ENCODE measurements at regions not wholly inside any gene's neighbourhood (a gene's known extent, or its start where the extent isn't known, plus 50 kb on each side); places are given as distances from the start of the nearest gene placed in this dataset.
A peak's percentile ranks its signal among the peaks of the same experiment; 100 is the strongest.

DNA sequence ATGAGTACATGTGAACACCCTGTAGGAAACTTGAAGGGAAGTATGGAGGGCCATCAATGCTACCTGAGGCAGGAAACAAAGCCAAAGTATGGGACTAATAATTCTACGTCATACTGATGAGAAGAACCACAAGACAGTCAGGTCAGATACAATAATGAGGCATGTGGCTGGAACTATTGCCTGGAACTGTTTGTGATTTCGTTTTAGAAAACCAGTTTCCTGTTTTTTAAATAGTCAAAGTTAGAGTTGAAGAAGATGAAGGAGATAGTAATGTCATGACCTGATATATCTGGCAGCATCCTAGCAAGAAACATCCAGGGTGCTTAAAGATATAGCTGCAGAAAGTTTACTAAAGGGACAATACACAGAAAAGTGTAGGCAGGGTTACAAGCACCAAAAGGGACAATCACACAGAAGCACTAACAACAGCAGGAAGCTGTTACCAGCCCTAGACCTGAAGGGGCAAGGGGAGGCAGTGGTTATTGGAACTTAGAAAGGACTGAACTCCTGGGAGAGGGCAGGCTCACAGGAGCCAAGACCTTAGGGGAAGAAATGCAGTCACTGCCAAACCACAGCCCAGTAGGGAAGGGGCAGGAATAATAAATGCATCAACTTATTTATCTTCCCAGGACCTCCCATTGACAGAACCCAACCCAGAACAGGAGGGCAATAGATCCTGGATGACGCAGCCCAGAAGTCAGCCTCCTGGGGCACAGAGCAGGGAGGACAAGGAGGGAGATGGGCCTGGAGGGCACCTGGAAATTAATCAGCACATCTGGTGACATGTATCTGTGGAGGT is 302.1 kb upstream of the STT3B start:
- Histone ChIP-seq H3K4me2 (ENCODE audit: control insufficient read depth, extremely low read depth, insufficient read depth, low read depth, low read length) (no peak overlapping the region), H3K27ac (ENCODE audit: control insufficient read depth, insufficient read depth, low read length) (no peak overlapping the region), H3K9me1 (ENCODE audit: control insufficient read depth, extremely low read depth, insufficient read depth, low read length) (no peaks in the 10 kb centered on the region), H2AFZ (ENCODE audit: control insufficient read depth, low read length) (no peak overlapping the region), H3K27me3 (ENCODE audit: control insufficient read depth, extremely low read depth, insufficient read depth, low read length) (no peaks in the 10 kb centered on the region), H4K20me1 (ENCODE audit: control insufficient read depth, extremely low read depth, insufficient read depth, low read length) (no peaks in the 10 kb centered on the region), H3K4me1 (ENCODE audit: control insufficient read depth, extremely low read depth, insufficient read depth, low read length) (peaks cover 22% of the 10 kb centered on the region), H3K4me3 (ENCODE audit: control insufficient read depth in 2 of 3, extremely low read depth in 1 of 3, insufficient read depth in 2 of 3, low read depth in 1 of 3, low read length in 3 of 3) (no peak overlapping the region), H3K9me3 (ENCODE audit: control insufficient read depth, low read depth, low read length) (no peaks in the 10 kb centered on the region), H3K79me2 (ENCODE audit: control insufficient read depth, insufficient read depth, low read length) (no peaks in the 10 kb centered on the region), H3K9ac (ENCODE audit: control insufficient read depth, extremely low read depth, insufficient read depth, low read length) (no peak overlapping the region), H3K36me3 (ENCODE audit: control insufficient read depth in 2 of 2, extremely low read depth in 1 of 2, insufficient read depth in 2 of 2, low read length in 2 of 2) (no peaks in the 10 kb centered on the region)
- dilution Hi-C loops (cut with MboI; ENCODE audit: extremely low pct_ligation_motif_present, low sequenced_read_pairs) = no loop called here
- DNase-seq (ENCODE audit: low read depth, low spot score) (no peak), FAIRE-seq (no peak)
- no peak for TF ChIP-seq EZH2 (IDR thresholded peaks at IDR 0.05; ENCODE audit: low read length)
- TF ChIP-seq, protein P1, sequence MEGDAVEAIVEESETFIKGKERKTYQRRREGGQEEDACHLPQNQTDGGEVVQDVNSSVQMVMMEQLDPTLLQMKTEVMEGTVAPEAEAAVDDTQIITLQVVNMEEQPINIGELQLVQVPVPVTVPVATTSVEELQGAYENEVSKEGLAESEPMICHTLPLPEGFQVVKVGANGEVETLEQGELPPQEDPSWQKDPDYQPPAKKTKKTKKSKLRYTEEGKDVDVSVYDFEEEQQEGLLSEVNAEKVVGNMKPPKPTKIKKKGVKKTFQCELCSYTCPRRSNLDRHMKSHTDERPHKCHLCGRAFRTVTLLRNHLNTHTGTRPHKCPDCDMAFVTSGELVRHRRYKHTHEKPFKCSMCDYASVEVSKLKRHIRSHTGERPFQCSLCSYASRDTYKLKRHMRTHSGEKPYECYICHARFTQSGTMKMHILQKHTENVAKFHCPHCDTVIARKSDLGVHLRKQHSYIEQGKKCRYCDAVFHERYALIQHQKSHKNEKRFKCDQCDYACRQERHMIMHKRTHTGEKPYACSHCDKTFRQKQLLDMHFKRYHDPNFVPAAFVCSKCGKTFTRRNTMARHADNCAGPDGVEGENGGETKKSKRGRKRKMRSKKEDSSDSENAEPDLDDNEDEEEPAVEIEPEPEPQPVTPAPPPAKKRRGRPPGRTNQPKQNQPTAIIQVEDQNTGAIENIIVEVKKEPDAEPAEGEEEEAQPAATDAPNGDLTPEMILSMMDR (optimal IDR thresholded peaks at IDR 0.05 in 1 of 3, IDR thresholded peaks at IDR 0.05 in 1 of 3, conservative IDR thresholded peaks at IDR 0.05 in 1 of 3; ENCODE audit: extremely low read depth in 1 of 3, insufficient read depth in 2 of 3, low read length in 3 of 3) = no peak

DNA sequence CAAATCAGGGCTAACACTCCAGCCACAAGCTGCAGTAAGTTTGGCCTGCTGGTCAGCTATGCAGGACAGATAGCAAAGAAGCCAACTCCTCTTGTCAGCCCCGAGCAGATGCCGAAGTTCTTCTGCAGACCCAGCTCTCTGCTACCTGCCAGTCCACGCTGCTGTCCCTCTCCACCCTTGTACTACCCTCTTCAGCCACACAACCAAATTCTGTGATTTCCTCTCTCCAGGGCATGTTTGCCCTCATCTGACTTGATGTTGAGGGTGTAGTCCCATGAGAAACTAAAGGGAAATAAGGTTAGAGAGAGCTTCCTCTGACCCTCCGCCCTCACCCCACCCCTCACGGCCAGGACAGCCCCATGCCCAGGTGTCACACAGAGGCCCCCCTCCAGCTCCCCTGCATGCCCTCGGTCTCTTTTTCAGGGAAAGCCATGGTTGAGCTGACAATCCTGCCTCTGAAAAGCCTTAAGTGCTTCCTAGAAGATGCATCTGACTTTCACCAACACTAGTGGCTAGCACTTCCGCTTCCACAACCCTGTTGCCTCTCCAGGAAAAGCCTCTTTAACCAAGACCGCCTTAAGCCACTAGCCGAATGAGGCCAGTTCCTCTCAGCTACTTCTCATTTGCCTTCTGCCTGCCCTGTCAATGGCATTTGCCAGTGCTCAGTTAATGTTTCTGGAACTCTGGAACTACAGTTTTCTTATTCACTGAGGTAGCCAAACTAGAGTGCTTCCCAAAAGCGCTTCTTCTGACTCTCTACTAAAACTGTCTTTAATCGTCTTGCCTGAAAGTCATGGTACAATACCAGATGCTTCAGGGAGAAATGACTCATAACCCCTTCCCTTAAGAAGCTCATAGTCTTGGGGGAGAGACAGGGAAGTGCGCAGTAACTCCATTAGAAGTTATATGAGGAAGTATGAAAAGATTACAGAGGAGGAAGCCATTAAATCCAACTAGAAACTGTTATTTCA is 300.4 kb upstream of the STT3B start:
- dilution Hi-C loops (cut with MboI; ENCODE audit: extremely low pct_ligation_motif_present, low sequenced_read_pairs) = no loop called here
- TF ChIP-seq, protein P1 (optimal IDR thresholded peaks at IDR 0.05 in 1 of 3, IDR thresholded peaks at IDR 0.05 in 1 of 3, conservative IDR thresholded peaks at IDR 0.05 in 1 of 3; ENCODE audit: extremely low read depth in 1 of 3, insufficient read depth in 2 of 3, low read length in 3 of 3) = no peak
- no peak for TF ChIP-seq EZH2 (IDR thresholded peaks at IDR 0.05; ENCODE audit: low read length)
- Histone ChIP-seq H3K9ac (ENCODE audit: control insufficient read depth, extremely low read depth, insufficient read depth, low read length) (no peak overlapping the region), H3K36me3 (ENCODE audit: control insufficient read depth in 2 of 2, extremely low read depth in 1 of 2, insufficient read depth in 2 of 2, low read length in 2 of 2) (no peaks in the 10 kb centered on the region), H4K20me1 (ENCODE audit: control insufficient read depth, extremely low read depth, insufficient read depth, low read length) (no peaks in the 10 kb centered on the region), H3K4me3 (ENCODE audit: control insufficient read depth in 2 of 3, extremely low read depth in 1 of 3, insufficient read depth in 2 of 3, low read depth in 1 of 3, low read length in 3 of 3) (no peak overlapping the region), H3K27ac (ENCODE audit: control insufficient read depth, insufficient read depth, low read length) (no peak overlapping the region), H3K27me3 (ENCODE audit: control insufficient read depth, extremely low read depth, insufficient read depth, low read length) (no peaks in the 10 kb centered on the region), H3K79me2 (ENCODE audit: control insufficient read depth, insufficient read depth, low read length) (no peaks in the 10 kb centered on the region), H2AFZ (ENCODE audit: control insufficient read depth, low read length) (peak overlapping the region; percentile 34), H3K4me2 (ENCODE audit: control insufficient read depth, extremely low read depth, insufficient read depth, low read depth, low read length) (peak overlapping the region; percentile 44), H3K9me3 (ENCODE audit: control insufficient read depth, low read depth, low read length) (no peaks in the 10 kb centered on the region), H3K4me1 (ENCODE audit: control insufficient read depth, extremely low read depth, insufficient read depth, low read length) (peaks cover 23% of the 10 kb centered on the region), H3K9me1 (ENCODE audit: control insufficient read depth, extremely low read depth, insufficient read depth, low read length) (no peaks in the 10 kb centered on the region)
- DNase-seq (ENCODE audit: low read depth, low spot score) (no peak), FAIRE-seq (no peak)

All from keratinocyte (primary cell).